Right renal pelvis (tissue), 4 donors: ENCODE measurements at regions not wholly inside any gene's neighbourhood (a gene's known extent, or its start where the extent isn't known, plus 50 kb on each side); places are given as distances from the start of the nearest gene placed in this dataset.

ENCODE experiments used
- DNase-seq, 4 donors: peaks; one replicate each; pipeline ENCODE4 v3.0.0-alpha.2; 2013; ENCODE audit warnings: low read depth in 4 of 4, low spot score in 3 of 4, missing footprints in 1 of 4

GRCh38 chr11:97717922-97718321 is 1302.8 kb upstream of the CNTN5 start:
- no peak for DNase-seq

GRCh38 chr11:97722065-97722464 is 1298.7 kb upstream of the CNTN5 start:
- no peak for DNase-seq

GRCh38 chr11:97722721-97723120 is 1298.0 kb upstream of the CNTN5 start:
- DNase-seq: no peak

GRCh38 chr11:97729546-97730272 is 1291.0 kb upstream of the CNTN5 start:
- DNase-seq: no peak

DNA sequence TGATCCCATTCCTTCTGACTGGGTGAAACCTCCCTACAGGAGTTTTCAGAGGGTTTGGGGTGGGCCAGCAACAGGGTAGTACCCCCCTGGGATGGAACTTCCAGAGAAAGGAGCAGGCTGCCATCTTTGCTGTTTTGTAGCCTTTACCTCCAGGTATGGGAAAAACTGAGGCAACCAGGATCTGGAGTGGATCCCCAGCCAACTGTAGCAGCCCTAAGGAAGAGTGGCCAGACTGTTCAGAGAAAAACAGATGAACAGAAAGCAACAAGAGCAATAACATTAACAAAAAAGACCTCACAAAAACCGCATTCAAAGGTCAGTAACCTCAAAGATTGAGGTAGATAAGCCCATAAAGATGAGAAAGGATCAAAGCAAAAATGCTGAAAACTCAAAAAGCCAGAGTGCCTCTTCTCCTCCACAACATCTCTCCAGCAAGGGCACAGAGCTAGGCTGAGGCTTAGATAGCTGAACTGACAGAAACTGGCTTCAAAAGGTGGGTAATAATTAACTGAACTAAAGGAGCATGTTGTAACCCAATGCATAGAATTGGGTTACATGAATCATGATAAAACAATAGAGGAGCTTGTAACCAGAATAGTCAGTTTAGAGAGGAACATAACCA is 1288.6 kb upstream of the CNTN5 start:
- no peak for DNase-seq

- DNase-seq: no peak
These were observed 1282.0 kb upstream of the CNTN5 start for GRCh38 chr11:97738751-97739150.

GRCh38 chr11:97739932-97740800 is 1280.6 kb upstream of the CNTN5 start:
- peak; percentile 54 to 77 (median 67) for DNase-seq

DNA sequence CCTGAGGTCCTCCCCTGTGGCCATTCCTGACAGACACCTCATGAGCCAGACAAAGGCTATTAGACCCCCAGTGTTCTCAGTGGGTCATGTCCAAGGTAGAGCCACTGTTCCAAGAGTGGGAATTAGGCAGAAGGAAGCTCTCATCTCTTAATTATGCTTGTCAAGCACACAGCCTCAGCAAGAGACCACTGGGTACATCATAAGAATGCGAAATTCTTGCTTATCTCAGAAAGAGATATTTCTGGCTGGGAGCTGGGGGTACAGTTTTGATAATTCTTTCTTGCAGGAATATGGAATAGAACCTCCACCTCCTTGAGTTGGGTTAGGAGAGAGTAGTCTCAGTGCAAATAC is 1280.0 kb upstream of the CNTN5 start:
- DNase-seq: no peak

DNA sequence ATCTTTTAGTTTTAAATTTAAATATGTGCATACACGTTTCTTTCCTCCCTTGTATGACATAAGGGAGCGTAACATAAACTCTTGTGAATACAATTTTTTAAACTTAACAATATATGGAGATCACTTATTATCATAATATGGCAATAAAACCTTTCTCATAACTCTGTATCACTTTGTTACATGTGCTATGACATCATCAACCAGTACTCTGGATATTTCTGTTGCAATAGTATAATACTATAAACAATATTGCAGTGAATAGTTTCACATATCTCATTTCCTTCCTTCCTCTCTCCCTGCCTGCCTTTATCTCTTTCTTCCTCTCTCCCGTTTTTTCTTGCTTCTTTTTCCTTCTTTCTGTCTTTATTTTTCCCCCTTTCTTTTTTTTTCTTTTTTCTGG is 1278.0 kb upstream of the CNTN5 start:
- no peak for DNase-seq

GRCh38 chr11:97743205-97743742 is 1277.5 kb upstream of the CNTN5 start:
- DNase-seq: no peak

DNA sequence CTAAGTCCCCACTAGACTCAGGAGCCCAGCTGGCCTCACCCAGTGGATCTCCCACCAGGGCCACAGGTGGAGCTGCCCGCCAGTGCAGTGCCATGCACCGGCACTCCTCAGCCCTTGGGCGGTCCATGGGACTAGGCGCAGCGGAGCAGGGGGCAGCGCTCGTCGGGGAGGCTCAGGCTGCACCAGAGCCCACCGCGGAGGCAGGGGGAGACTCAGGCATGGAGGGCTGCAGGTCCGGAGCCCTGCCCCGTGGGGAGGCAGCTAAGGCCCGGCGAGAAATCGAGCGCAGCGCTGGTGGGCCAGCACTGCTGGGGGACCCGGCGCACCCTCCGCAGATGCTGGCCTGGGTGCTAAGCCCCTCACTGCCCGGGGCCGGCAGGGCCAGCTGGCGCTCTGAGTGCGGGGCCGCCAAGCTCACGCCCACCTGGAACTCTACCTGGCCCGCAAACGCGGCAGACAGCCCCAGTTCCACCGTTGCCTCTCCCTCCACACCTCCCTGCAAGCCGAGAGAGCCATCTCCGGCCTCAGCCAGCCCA is 1275.2 kb upstream of the CNTN5 start:
- no peak for DNase-seq

GRCh38 chr11:97746818-97747217 is 1273.9 kb upstream of the CNTN5 start:
- no peak for DNase-seq

DNA sequence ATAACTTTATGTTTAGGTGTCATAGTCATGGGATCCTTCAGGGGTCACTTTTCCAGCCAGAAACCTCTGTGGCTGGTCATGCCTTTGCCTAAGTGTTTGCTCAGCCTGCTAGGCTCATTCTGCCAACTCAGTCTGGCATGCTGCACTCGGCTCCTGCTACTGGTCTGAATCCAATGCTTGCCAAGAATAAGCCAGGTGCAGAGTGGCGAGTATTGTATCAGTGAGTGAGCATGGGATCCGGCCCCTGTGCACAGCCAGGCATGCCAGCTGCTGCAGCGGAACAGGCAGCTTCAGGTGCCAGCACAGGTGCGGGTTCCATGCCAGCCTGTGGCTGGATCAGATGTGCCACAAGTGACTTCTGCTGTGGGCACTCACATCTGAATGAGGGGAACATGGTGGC is 1269.3 kb upstream of the CNTN5 start:
- no peak for DNase-seq

DNA sequence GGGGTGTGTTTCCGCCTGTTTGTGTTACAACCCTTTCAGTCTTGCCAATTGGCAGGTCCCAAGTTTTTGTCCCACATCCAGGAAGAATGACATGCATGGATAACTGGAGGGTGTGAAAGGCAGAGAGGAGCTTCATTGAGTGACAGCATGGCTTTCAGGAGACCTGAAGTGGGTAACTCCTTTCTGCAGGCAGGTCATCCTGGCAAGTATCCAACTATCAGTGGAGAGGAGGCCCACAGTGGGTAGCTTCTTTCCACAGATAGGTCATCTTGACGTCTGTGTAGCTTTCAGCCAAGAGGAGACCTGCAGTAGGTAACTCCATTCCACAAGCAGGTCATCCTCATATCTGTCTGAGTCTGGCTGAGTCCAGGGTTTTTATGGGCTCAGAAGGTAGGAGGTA is 1268.8 kb upstream of the CNTN5 start:
- no peak for DNase-seq

GRCh38 chr11:97754976-97755375 is 1265.8 kb upstream of the CNTN5 start:
- DNase-seq: no peak

DNA sequence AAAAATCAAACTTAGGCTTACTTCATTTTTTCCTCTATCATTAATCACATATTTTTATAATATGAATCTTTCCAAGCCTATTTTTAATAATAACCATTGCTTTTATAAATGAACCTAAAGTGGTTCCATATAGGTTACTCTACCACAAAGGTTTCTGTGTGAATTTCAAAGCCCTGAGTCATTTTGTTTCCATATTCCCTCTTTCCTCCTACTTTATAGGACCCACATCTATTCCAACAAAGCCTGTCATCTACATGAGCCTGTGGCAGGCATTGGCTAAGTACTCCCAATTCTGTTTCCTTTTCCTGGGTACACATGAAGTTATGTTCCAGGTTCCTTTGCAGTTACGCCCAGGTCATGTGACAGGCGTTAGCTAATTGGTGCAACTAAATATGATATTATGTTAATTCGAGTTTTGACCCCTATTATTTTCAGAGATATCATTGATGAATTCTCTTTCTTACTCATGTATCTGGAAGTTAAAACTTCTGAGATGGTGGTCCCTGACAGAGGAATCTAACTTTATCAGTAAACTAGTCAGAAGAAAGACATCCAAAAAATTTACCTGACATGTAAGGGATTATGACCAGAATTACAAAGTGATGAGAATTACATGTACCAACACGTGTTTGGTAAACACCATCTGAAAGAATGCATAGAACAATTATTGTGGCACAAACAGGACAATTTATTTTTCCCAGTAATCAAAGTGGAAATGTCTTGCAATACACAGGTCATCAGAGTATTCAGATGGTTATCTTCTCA is 1264.0 kb upstream of the CNTN5 start:
- no peak for DNase-seq

GRCh38 chr11:97761175-97761574 is 1259.6 kb upstream of the CNTN5 start:
- no peak for DNase-seq

DNA sequence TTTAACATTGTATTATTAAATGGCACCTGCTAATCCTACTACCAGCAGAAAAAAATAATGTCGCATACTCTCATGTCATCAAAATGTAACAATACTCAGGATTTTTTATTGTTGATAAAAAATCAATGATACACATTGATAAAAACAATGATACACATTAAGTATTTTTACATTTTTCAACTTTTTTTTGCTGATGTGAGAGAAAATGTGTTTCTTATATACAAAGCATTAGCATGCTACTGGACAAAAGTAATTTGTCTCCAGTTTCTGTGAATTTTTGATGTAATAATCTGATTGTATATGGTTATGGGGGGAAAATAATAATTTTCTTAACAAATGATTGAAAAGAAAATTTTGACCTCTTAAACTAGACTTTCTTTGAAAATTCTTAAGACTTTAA is 1256.6 kb upstream of the CNTN5 start:
- no peak for DNase-seq

DNA sequence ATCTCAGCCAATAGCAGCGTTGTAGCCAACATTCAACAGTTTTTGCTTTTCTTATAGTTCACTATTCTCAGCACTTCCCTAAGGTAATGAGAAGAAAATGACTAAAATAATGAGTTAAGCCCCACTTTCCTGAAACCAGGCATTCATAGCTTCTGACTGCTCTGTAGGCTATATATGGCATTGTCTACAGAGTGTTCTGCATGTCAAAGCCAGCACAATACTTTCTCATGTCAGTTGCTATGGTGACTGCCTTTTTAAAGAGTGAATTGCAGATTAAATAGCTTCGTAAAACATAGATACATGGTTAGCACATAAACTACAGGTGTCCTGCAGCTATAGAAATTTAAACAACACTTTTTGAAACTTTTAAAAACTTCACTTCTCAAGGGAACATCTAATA is 1256.1 kb upstream of the CNTN5 start:
- DNase-seq: no peak

- DNase-seq: no peak
These were observed 1250.2 kb upstream of the CNTN5 start for GRCh38 chr11:97770570-97770969.
